GM18907 (cell line): ENCODE measurements at regions not wholly inside any gene's neighbourhood (a gene's known extent, or its start where the extent isn't known, plus 50 kb on each side); places are given as distances from the start of the nearest gene placed in this dataset.

Experiments used
- ATAC-seq: cut with Tn5 transposase; IDR thresholded peaks from one replicate; pipeline ENCODE4 v1.9.1; 2021; ENCODE audit warnings: mild to moderate bottlenecking, moderate library complexity; ENCODE audit not compliant: unreplicated experiment

GRCh38 chr7:21356616-21357015 lies 71.3 kb upstream of the SP4 start:
- no peak for ATAC-seq

GRCh38 chr7:21357151-21358097 lies 70.5 kb upstream of the SP4 start:
- no peak for ATAC-seq

GRCh38 chr7:21358648-21359047 lies 69.2 kb upstream of the SP4 start:
- ATAC-seq = no peak

GRCh38 chr7:21359163-21359562 lies 68.7 kb upstream of the SP4 start:
- no peak for ATAC-seq

GRCh38 chr7:21361413-21362125 lies 66.3 kb upstream of the SP4 start:
- ATAC-seq = no peak

- ATAC-seq = peak; percentile 70
These were observed 63.0 kb upstream of the SP4 start for GRCh38 chr7:21364801-21365271.

GRCh38 chr7:21365866-21366624 lies 61.8 kb upstream of the SP4 start:
- no peak for ATAC-seq

- no peak for ATAC-seq
These were observed 60.8 kb upstream of the SP4 start for GRCh38 chr7:21367081-21367480.

- no peak for ATAC-seq
These were observed 60.3 kb upstream of the SP4 start for GRCh38 chr7:21367537-21367936.

- no peak for ATAC-seq
These were observed 59.6 kb upstream of the SP4 start for GRCh38 chr7:21368317-21368716.

GRCh38 chr7:21370283-21370982 lies 57.5 kb upstream of the SP4 start:
- ATAC-seq = no peak

GRCh38 chr7:21371360-21371759 lies 56.5 kb upstream of the SP4 start:
- ATAC-seq = no peak

- no peak for ATAC-seq
These were observed 54.9 kb upstream of the SP4 start for GRCh38 chr7:21373031-21373430.

- ATAC-seq = no peak
These were observed 53.7 kb upstream of the SP4 start for GRCh38 chr7:21374134-21374533.

- ATAC-seq = no peak
These were observed 50.3 kb upstream of the SP4 start for GRCh38 chr7:21377545-21377944.
